ENCODE measurements at regions not wholly inside any gene's neighbourhood (a gene's known extent, or its start where the extent isn't known, plus 50 kb on each side); places are given as distances from the start of the nearest gene placed in this dataset.

DNA sequence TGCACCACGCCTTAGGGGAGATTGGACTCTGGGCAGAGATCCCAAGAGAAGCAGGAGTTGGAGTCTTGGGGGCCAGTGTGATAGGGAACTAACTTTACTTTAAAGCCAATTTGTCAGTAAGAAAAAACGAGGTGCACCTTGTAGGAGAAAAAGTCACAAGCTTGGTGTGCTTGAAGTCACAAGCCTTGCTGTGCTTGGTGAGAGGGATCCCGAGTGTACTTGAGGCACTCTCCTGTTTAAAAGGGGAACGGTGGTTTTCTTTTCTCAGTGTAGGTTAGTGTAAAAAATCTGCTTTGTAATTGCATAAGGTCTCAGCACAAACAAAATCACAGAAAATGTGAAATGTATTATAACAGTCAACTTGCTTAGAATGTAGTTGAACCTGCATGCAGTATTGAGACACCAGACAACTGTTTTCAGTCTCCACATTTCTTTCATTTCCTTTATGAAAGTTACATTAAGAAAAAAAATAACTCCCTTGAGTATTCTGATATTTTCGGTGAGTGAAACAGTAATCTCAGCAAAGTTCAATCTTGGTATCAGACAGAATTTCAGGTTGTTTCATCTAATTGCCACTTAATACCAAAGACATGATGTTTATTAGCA lies 111.1 kb upstream of the DUSP22 start:
- DNase-seq, result no peak

DNA sequence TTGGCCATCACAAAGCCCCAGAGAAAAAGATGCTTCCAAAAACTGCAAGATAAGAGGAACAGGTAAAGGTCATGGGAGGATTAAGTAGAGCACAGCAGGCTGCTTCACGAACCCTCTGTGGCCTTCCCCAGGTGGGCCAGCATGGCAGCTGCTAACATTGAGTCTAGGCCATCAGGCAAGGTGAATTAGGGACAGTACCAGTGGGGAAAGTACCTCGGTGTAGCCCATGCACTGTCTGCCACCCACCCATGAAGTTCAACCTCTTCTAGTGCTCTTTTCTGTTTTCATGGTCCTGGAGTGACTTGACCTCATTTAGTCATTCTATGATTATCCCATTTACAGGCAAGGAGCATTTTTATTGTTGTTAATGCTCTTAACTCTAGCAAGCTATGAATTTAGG lies 108.6 kb upstream of the DUSP22 start:
- DNase-seq, result no peak

DNA sequence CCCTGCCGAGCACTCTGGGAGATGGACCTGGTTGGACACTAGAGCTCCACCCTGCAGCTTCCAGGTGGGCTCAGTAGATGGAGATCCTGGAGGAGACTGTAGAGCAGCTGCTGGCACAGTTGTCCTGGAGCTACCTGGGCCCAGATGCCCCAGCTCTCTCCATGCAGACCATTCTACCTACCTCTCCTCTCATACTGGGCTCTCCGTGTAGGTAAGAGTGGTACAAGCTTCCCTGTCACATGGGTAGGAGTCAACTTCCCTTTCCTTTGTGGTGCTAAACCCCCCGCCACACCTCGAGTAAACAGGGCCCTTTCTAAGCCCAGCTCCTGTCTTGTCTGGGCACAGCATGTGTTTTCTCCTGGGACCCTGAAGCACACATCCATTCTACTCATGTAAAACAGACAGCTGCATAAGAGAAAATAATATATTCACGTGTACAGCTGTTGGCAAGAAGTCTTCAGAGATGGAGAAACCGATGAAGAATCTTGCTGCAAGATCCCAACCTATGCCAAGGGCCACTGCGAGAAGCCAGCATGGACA lies 108.1 kb upstream of the DUSP22 start:
- DNase-seq, result no peak

DNA sequence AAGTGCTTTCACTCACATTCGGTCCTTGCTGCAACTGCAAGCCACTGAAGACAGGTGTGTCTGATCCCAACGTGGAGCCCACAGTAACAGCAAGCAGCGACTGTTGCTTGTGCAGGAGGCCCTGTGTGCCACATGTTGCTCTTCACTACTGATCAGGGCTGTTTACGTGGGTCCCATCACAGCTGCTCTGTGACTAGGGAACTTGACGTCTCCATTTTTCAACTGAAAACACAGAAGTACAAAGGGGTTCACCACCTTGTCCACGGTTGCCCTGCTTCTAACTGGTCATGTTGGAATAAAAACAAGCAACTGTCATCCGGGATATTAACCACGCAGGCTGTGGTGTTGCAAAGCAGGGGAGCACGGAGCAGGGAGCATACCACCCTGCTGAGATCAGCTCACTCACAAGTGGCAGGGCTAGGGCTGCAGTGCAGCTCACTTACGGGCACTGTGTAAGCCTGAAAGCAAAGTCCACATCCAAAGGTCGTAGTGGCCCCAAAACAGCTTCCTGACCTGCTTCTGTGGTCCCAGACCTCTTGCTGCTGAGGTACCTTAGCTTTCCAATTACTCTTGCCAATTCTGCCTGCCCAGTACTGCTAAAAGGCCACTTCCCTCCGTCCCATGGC lies 105.8 kb upstream of the DUSP22 start:
- no peak for DNase-seq

DNA sequence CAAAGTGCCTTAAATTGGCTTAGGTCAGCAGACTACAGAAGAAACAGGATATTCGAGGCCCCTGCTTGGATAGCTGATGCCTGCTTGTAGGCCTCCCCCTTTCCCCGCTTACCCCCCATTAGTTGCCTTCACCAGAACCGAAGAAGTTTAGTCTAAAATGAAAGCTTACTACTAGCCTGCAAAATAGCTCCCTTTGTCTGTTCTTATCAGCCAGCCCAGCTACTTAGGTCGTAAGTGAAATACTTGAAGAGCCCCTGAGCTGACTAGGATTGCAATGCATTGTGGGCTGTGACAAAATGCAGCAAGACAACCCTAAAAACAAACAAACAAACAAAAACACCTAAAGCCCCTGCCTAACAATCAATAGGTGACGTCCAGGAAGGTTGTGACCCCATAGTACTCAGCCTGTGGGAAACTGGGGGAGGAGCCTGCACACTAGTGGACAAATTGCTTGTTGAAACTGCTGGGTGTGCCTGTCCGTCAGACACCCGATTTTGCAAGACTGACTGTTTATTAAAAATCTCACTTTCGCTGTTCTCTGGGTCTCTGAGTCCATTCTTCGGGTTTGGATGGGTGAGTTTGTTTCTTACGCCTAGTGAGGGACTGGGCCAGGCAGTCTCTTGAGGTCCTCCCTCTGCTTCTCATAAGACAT lies 105.0 kb upstream of the DUSP22 start:
- no peak for DNase-seq

DNA sequence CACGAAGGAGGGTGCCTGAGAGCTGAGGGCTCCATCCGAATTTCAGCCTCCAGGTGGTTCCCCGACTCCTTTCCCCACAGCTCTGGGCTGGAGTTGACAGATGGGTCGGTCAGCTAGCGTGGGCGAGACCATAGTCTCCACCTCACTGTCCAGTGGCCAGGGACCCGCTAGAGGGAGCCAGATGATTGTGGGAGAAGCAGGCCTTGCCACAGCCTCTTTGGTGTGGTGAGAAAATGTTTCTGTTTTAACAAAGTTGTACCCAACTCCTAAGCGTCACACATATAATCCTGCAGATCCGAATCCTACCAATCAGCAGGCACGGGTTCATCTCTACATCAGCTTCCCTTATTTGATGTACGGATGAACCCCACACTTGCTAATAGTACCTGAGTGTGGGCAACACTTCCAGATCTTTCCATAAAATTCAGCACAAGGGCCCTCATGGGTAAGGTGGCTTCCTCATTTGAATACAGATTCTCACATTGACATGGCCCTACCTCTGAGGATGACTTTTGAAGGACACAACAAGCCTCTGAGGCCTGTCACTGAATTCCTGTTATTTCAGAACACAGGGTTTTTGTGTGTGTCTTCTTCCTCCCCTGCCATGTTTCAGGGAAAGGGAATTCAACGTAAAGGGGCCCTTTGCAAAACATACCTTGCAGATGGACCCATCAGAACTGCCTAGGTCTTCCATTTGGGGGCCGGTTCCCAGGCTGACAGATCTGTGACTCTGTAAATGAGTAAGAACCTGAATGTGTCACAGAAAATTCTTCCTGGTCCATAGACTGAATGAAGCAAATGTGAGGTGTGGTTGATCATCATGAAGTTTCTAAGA lies 103.2 kb upstream of the DUSP22 start:
- peak; percentile 91 to 92 for DNase-seq

DNA sequence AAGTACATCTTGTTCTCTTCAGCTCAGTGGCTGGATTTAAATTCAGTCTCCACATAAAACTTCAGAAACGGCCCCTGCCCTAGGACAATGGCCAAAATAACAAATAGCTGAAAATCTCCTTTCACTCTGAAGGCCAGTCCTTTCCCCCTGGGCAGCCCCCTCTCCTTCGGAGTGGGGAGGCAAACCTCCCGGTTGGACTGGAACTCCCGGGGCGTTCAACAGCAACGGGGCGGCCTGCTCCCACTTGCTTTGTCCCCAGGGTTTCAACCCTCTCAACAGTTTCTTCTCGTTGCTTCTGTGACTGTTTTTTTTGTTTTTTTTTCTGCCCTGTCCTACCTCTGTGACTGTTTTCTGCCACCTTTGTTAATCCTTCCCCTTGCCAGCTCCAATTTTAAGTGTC lies 102.6 kb upstream of the DUSP22 start:
- DNase-seq, result peak; percentile 47 to 55

DNA sequence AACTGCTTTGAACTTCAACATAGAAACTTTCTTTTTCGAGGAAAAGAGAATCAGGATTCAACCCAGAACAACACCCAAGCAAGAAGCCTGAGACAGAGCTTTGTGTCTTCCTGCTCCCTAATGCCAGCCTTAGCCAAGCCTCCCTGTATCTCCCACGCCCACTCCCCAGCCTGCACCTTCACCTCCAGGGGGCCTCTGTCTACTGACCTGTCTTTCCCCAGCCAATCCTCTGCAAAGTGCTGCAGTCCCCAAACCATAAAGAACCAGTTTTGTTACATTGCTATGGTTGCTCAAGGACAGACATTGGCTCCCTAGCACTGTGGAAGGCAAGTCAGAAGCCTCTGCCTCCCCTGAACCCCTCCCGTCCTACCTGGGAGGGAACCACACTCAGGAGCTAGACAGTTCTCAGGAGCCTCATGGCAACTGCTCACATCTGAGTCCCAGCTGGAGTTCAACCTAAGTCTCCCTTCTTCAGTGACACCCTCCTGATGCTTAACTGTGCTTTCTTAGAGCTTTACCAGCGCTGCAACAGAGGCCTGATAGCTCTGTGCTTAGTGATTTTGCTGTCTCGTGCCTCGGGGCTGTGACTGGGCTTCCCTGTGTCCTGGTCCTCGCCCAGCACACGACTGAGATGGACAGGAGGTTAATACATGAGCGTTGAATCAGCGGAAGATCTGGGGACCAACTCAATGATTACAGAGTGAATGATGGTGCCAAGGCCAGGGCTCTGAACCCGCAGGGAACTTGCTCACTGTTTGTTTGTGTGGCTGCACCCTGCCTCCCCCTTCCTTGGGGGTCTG lies 101.5 kb upstream of the DUSP22 start:
- peak; percentile 38 to 43 for DNase-seq

DNA sequence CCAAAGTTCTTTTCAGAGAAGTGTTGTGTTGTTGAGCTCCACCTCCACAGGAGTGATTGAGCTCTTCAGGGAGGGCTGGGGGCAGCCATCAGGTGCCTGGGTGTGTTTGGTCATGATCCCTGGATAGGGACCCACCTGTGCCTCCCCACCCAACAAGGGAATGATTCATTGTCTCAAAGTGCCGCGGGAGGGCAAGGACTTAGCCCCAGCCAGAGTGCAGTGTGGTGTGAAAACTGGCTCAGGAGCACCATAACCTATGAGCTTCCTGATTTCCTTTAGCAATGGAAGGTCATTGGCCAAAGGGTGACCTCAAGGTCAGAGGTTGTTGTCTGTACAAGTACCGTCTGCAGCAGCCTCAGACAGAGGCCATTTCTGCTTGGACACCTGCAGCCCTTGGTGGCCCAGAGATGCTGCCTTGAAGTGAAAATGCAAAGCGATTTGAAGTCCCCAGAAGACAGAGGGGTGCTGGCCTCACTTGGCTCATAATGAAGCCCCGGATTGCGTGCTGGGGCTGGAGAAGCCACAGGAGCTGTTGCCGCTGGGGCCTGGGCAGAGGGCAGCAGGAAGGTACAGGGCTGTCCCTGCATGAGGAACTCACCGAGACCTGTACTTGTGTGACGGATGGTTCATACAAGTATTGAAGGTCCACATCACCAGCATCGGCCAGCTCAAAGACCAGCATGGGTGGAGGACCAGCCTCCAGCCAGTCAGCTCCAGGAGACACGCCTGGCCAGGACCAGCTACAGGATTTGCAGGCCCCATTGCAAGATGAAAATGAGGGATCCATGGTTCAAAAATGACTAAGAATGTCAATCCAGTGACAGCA lies 100.6 kb upstream of the DUSP22 start:
- peak; percentile 17 to 23 for DNase-seq

DNA sequence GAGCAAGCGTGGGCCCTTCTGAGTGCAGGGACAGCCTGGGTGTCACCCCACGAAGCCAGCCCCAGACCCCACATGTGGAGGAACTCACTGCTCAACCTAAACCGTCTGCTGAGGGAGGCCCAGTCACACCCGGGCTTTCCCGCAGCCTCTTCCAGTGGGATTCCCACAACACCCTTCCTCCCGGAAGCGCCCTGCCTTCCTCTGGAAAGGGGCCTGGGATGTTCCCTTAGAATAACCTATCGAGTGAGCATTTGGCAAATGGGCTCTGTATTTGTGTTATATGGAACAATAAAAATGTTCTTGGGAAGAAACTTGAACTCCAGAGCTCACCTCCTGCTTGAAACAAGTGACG lies 100.0 kb upstream of the DUSP22 start:
- DNase-seq, result peak; percentile 18 to 19

DNA sequence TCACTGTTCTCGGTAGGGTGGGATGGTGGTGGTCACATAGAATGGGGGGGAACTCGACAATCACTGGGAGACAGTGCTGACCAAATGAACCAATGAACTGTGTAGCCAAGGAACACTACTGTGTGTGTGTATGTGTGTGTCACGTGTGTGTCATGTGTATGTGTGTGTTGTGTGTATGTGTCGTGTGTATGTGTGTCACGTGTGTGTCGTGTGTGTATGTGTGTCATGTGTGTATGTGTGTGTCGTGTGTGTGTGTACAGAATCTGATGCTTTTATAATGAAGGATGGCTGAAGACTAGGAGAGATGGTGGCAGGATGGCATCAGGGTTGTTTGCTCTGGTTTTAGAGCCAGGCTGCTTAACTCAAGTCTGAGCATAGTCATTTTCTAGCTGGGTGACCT lies 99.1 kb upstream of the DUSP22 start:
- no peak for DNase-seq

DNA sequence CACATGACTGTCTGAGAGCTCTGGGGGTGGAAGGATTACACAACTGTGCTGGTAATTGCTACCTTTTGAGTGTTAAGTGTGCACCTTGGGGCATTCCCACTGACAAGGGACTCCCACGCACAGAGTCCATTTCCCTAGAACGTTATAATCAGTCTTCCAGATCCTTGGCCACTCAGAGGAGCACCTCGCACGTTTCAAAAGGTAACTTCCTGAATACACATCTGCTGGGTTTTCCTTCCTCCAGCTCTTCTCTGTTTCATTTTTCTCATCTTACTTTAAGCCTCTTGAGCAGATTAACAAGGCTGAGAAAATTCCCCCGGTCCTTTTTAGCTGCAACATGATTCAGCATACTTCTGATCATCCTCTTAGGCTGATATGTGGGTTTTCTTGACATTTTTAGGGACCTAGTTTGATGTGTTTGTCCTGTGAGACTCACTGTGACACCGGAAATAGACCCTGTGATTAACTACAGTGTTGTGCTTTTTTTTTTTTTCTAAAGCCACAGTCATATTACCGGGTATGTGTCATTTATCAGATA lies 98.4 kb upstream of the DUSP22 start:
- DNase-seq, result peak; percentile 59 to 65

DNA sequence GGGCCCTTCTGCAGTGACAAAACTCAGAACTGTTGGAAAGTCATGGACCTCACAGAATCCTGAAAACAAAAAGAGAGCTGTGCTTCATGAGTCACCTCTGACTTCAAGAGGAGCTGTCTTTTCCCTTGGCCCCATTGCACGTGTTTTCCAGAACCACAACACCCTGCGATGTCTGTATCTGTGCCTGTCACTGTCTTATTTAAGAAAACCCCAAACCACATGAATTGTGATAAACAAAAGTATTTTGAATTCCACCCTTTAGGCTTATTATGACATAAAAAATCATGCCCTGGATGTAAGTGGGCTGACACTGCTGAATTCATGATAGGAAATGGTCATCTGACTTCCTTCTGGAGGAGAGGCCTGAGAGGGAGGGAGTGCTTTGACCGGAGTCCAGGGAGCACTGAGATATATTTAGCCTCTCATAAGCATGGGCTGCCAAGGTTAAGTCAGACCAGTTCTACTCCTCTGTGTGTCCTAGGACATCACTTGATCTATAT lies 96.4 kb upstream of the DUSP22 start:
- peak; percentile 58 to 69 for DNase-seq

DNA sequence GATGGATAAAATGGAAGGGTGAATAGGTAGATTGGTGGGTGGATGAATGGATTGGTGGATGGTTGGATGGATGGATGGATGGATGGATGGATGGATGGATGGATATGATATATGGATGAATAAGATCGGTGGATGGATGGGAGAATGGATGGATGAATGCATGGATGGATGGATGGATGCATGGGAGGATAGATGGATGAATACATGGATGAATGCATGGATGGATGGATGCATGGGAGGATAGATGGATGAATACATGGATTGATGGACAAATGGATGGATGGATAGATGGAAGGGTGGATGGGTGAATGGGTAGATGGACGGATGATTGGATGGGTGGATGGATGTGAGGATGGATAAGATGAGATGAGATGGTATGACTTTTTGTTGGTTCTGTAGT lies 95.7 kb upstream of the DUSP22 start:
- no peak for DNase-seq

DNA sequence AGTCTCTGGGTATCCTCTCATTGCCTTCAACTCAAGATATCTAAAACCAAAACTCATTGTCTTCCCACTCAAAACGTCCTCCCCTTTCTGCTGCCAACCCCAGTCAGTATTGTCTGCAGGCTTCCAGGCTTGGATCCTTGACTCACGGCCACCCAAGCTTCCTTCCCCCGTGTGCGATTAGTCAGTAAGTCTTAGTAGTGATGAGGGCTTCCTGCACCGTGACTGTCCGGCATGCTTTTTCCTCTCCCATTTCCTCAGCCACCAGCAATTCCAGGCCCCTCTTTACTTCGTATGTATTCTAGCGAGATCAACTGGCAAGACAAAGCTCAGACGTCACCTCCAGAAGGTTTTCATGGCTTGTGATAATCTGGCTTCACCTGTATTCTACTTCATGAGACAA lies 88.6 kb upstream of the DUSP22 start:
- no peak for DNase-seq

DNA sequence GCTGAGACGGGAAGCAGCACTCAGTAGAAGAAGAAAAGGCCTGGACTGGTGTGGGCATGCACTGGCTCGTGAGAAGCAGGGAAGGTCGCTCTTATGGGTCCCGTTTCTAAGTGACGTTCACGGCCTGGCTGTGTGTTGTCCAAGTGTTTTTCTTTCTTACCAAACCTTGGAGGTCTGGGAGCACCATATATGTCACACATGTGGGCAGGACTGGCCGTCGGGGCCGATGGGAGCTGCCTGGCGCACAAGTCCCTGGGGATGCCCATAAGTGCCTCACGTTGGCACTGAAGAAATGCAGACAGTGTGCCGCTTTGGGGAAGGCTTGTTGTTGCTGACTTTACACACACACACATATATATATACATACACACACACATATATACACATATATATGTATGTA lies 86.0 kb upstream of the DUSP22 start:
- DNase-seq, result no peak

DNA sequence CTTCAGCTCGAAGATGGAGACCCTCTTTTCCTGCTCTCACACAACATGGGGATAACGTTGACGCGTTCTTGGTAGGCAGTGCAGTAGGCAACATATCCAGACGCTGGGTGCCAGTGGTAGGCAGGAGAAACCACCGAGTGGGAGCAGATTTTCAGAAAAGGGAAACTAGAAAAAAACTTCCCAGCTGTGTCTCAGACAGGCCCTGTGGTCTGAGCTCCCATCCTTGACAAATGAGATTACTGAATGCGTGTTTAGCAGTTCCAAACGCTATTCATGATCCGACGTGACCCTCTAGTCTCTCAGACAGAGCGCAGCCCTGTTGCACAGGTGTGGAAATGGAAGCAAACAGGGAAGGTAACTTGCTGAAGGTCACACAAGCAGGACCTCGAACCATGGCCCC lies 83.9 kb upstream of the DUSP22 start:
- no peak for DNase-seq

DNA sequence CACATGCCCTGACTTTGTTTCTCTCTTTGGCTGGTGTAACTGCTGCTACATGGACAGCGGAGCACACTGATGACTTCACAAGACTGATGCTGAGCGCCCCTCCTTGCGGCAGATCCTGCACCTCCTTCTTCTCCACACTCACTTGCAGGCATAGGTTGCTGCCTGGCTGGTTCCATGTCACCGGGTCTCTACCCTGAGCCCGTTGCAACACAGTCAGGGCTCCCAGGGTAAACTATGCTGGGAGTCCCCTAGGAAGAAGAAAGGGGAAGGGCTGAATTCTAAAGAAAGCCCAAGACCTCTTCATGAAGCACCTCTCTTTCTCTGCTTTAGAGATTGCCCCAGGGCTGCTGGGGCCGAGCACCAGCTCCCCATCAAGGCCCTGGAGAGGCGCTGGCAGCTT lies 83.3 kb upstream of the DUSP22 start:
- no peak for DNase-seq

DNA sequence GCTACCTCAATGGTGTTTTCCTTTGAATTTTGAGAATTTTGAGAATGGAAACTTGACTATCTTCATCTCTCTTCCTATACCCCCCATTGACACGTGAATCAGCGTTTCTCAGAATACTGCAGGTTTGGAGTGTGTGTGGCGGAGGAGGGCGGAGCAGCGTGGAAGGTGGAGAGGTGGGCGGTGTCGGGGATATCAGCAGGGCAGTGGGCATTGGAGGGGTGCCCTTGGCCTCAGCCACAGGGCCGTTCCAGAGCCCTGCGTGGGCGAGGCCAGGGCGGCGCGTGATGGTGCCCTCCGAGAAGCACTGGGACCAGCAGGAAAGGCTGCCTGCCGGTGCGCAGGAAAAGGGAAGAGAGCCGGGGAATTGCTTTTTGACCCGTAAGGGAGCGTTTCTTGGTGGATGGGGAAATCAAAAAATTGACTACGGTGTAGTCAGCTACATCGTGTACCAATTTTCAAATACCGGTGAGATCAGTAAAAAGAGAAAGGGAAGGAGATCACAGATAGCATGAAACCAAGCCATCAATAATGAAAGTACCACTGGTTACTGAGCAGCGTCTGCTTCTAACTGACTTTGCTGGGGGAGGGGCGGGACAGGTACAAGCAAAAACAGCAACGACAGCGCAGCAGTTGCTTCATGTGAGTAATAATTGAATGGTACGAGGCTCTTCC lies 82.7 kb upstream of the DUSP22 start:
- DNase-seq, result peak; percentile 75 to 79

DNA sequence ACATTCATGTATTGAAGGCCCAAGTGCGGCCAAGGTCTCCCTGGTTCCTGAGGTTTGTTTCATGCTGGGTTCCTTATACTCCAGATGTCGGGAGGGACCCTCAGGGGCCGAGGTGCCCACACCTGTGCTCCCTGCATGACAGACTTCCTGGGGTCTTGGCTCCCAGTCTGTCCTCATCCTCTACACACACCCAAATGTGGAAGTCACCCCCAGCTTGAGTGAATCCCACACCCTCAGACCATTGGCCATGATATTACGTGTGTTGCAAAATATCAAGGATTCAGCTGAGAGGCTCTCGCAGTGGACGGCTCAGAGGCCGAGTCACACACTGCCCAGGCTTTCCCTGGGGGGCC lies 82.2 kb upstream of the DUSP22 start:
- no peak for DNase-seq
